Coronary artery (tissue), 2 donors: ENCODE measurements at regions not wholly inside any gene's neighbourhood (a gene's known extent, or its start where the extent isn't known, plus 50 kb on each side); places are given as distances from the start of the nearest gene placed in this dataset.

Experiments used
- DNase-seq: peaks from one replicate; pipeline ENCODE4 v3.0.0-alpha.2; 2017; ENCODE audit warnings: low spot score
- H3K27ac ChIP-seq, 2 donors: fragments of 200-600 bp; sonication (generic); one replicate each; pipeline ENCODE4 v1.5.1; 2016 to 2019
- H3K4me3 ChIP-seq: fragments of 200-600 bp; sonication (generic); 2 replicates; pipeline ENCODE4 v1.5.1; 2016; ENCODE audit warnings: mild to moderate bottlenecking, moderate library complexity
- CTCF ChIP-seq: fragments of 200-600 bp; sonication (generic); IDR thresholded peaks from one replicate; pipeline ENCODE4 v1.5.1; 2019; ENCODE audit warnings: antibody characterized with exemption

GRCh38 chr3:177835917-177836316 is 638.6 kb upstream of the TBL1XR1 start:
- peak overlapping the region in 1 of 2 donors; percentile 68 for H3K27ac ChIP-seq
- no peak for TF ChIP-seq CTCF
- DNase-seq: no peak
- H3K4me3 ChIP-seq: no peak overlapping the region

GRCh38 chr3:177836671-177837070 is 639.4 kb upstream of the TBL1XR1 start:
- DNase-seq: no peak
- no peak for TF ChIP-seq CTCF
- no peak overlapping the region for H3K4me3 ChIP-seq
- H3K27ac ChIP-seq: peak overlapping the region in 1 of 2 donors; percentile 15

- H3K4me3 ChIP-seq: no peak overlapping the region
- H3K27ac ChIP-seq: no peak overlapping the region
- DNase-seq: no peak
- no peak for TF ChIP-seq CTCF
Measured at GRCh38 chr3:177837951-177838655, 640.8 kb upstream of the TBL1XR1 start.

- Histone ChIP-seq H3K4me3 (no peak overlapping the region), H3K27ac (no peak overlapping the region)
- TF ChIP-seq CTCF: no peak
- DNase-seq: no peak
Measured at GRCh38 chr3:177838766-177839350, 641.6 kb upstream of the TBL1XR1 start.

- TF ChIP-seq CTCF: no peak
- no peak for DNase-seq
- Histone ChIP-seq H3K4me3 (no peak overlapping the region), H3K27ac (no peak overlapping the region)
Measured at GRCh38 chr3:177842302-177842701, 645.0 kb upstream of the TBL1XR1 start.

GRCh38 chr3:177842743-177843734 is 645.8 kb upstream of the TBL1XR1 start:
- TF ChIP-seq CTCF: no peak
- DNase-seq: no peak
- H3K27ac ChIP-seq: no peak overlapping the region
- H3K4me3 ChIP-seq: no peak overlapping the region
